ENCODE measurements at regions not wholly inside any gene's neighbourhood (a gene's known extent, or its start where the extent isn't known, plus 50 kb on each side); places are given as distances from the start of the nearest gene placed in this dataset.

- no peaks in the 10 kb centered on the region for H3K4me1 ChIP-seq (ENCODE audit: insufficient read depth, poor library complexity, severe bottlenecking)
- no peak for ATAC-seq (ENCODE audit: low read depth)
- DNase-seq (ENCODE audit: low spot score): no peak
- no peak overlapping the region for H3K27ac ChIP-seq (ENCODE audit: poor library complexity, severe bottlenecking)
- H3K27me3 ChIP-seq (ENCODE audit: insufficient read depth, poor library complexity, severe bottlenecking): no peaks in the 10 kb centered on the region
- no peaks in the 10 kb centered on the region for H3K9me3 ChIP-seq (ENCODE audit: severe bottlenecking)
- H3K36me3 ChIP-seq (ENCODE audit: low read depth): peaks cover 42% of the 10 kb centered on the region
- no peak for TF ChIP-seq CTCF (IDR thresholded peaks at IDR 0.05; ENCODE audit: poor library complexity, severe bottlenecking)
- H3K4me3 ChIP-seq (ENCODE audit: severe bottlenecking): no peak overlapping the region
Measured at GRCh38 chr12:124463341-124463921, 104.0 kb downstream of the NCOR2 start.

GRCh38 chr12:124462750-124463149, 104.7 kb downstream of the NCOR2 start:
- no peak for DNase-seq (ENCODE audit: low spot score)
- H3K4me1 ChIP-seq (ENCODE audit: insufficient read depth, poor library complexity, severe bottlenecking): no peaks in the 10 kb centered on the region
- TF ChIP-seq CTCF (IDR thresholded peaks at IDR 0.05; ENCODE audit: poor library complexity, severe bottlenecking): no peak
- ATAC-seq (ENCODE audit: low read depth): no peak; the same call in 2 of the 3 replicates
- H3K27ac ChIP-seq (ENCODE audit: poor library complexity, severe bottlenecking): no peak overlapping the region
- H3K4me3 ChIP-seq (ENCODE audit: severe bottlenecking): no peak overlapping the region
- no peaks in the 10 kb centered on the region for H3K27me3 ChIP-seq (ENCODE audit: insufficient read depth, poor library complexity, severe bottlenecking)
- no peaks in the 10 kb centered on the region for H3K9me3 ChIP-seq (ENCODE audit: severe bottlenecking)
- H3K36me3 ChIP-seq (ENCODE audit: low read depth): peaks cover 42% of the 10 kb centered on the region

- Histone ChIP-seq H3K36me3 (ENCODE audit: low read depth) (peaks cover 42% of the 10 kb centered on the region), H3K4me3 (ENCODE audit: severe bottlenecking) (no peak overlapping the region), H3K4me1 (ENCODE audit: insufficient read depth, poor library complexity, severe bottlenecking) (no peaks in the 10 kb centered on the region), H3K9me3 (ENCODE audit: severe bottlenecking) (no peaks in the 10 kb centered on the region), H3K27ac (ENCODE audit: poor library complexity, severe bottlenecking) (no peak overlapping the region), H3K27me3 (ENCODE audit: insufficient read depth, poor library complexity, severe bottlenecking) (no peaks in the 10 kb centered on the region)
- no peak for TF ChIP-seq CTCF (IDR thresholded peaks at IDR 0.05; ENCODE audit: poor library complexity, severe bottlenecking)
- ATAC-seq (ENCODE audit: low read depth) (no peak), DNase-seq (ENCODE audit: low spot score) (no peak)
Measured at GRCh38 chr12:124461851-124462623, 105.4 kb downstream of the NCOR2 start.

- no peak for ATAC-seq (ENCODE audit: low read depth)
- Histone ChIP-seq H3K4me1 (ENCODE audit: insufficient read depth, poor library complexity, severe bottlenecking) (no peaks in the 10 kb centered on the region), H3K9me3 (ENCODE audit: severe bottlenecking) (no peaks in the 10 kb centered on the region), H3K27me3 (ENCODE audit: insufficient read depth, poor library complexity, severe bottlenecking) (no peaks in the 10 kb centered on the region), H3K4me3 (ENCODE audit: severe bottlenecking) (no peak overlapping the region), H3K36me3 (ENCODE audit: low read depth) (peaks cover 41% of the 10 kb centered on the region), H3K27ac (ENCODE audit: poor library complexity, severe bottlenecking) (no peak overlapping the region)
- no peak for DNase-seq (ENCODE audit: low spot score)
- no peak for TF ChIP-seq CTCF (IDR thresholded peaks at IDR 0.05; ENCODE audit: poor library complexity, severe bottlenecking)
Measured at GRCh38 chr12:124461241-124461673, 106.2 kb downstream of the NCOR2 start.

GRCh38 chr12:124460771-124461170, 106.6 kb downstream of the NCOR2 start:
- Histone ChIP-seq H3K9me3 (ENCODE audit: severe bottlenecking) (no peaks in the 10 kb centered on the region), H3K36me3 (ENCODE audit: low read depth) (peaks cover 40% of the 10 kb centered on the region), H3K4me3 (ENCODE audit: severe bottlenecking) (no peak overlapping the region), H3K27me3 (ENCODE audit: insufficient read depth, poor library complexity, severe bottlenecking) (no peaks in the 10 kb centered on the region), H3K27ac (ENCODE audit: poor library complexity, severe bottlenecking) (no peak overlapping the region), H3K4me1 (ENCODE audit: insufficient read depth, poor library complexity, severe bottlenecking) (no peaks in the 10 kb centered on the region)
- no peak for DNase-seq (ENCODE audit: low spot score)
- no peak for ATAC-seq (ENCODE audit: low read depth)
- no peak for TF ChIP-seq CTCF (IDR thresholded peaks at IDR 0.05; ENCODE audit: poor library complexity, severe bottlenecking)

All from RWPE2 (cell line).